ENCODE measurements at regions not wholly inside any gene's neighbourhood (a gene's known extent, or its start where the extent isn't known, plus 50 kb on each side); places are given as distances from the start of the nearest gene placed in this dataset.

DNA sequence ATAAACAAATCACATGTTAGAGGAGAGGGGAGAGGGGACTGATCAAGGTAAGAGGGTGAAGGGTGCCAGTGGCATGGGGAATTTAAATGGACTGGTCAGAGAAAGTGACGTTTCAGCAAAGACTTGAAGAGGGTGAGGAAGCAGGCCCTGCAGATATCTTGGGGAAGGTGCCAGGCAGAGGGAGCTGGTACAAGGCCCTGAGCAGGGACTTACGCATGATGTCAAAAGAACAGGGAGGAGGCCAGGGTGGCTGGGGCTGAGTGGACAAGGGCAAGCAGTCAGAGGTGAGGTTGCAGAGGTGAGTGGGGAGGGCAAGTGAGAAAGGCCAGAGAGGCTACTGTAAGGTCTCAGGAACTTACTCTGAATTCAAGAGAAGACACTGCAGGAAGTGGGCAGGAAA, 53.3 kb upstream of the RMP24 start:
- TF ChIP-seq, protein P1, sequence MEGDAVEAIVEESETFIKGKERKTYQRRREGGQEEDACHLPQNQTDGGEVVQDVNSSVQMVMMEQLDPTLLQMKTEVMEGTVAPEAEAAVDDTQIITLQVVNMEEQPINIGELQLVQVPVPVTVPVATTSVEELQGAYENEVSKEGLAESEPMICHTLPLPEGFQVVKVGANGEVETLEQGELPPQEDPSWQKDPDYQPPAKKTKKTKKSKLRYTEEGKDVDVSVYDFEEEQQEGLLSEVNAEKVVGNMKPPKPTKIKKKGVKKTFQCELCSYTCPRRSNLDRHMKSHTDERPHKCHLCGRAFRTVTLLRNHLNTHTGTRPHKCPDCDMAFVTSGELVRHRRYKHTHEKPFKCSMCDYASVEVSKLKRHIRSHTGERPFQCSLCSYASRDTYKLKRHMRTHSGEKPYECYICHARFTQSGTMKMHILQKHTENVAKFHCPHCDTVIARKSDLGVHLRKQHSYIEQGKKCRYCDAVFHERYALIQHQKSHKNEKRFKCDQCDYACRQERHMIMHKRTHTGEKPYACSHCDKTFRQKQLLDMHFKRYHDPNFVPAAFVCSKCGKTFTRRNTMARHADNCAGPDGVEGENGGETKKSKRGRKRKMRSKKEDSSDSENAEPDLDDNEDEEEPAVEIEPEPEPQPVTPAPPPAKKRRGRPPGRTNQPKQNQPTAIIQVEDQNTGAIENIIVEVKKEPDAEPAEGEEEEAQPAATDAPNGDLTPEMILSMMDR (IDR thresholded peaks at IDR 0.05), result no peak
- no peak for TF ChIP-seq POLR2AphosphoS5 (IDR thresholded peaks at IDR 0.05; ENCODE audit: insufficient read depth in 1 of 2, low read depth in 1 of 2)
- TF ChIP-seq POLR2A (IDR thresholded peaks at IDR 0.05), result no peak

Measured in vagina (tissue), 2 donors.